ENCODE measurements at regions not wholly inside any gene's neighbourhood (a gene's known extent, or its start where the extent isn't known, plus 50 kb on each side); places are given as distances from the start of the nearest gene placed in this dataset.
A peak's percentile ranks its signal among the peaks of the same experiment; 100 is the strongest.
"Not testable (repeated sequence)": the region's sequence is repeated elsewhere in the genome, so short reads cannot be mapped to it uniquely, and the experiment has no call there.

- H3K27me3 ChIP-seq (ENCODE audit: insufficient read depth, low read length): no peaks in the 10 kb centered on the region
- no peak overlapping the region for H3K4me3 ChIP-seq (ENCODE audit: low read length)
- no peak overlapping the region for H3K27ac ChIP-seq (ENCODE audit: low read length)
- H3K36me3 ChIP-seq (ENCODE audit: insufficient read depth, low read depth, low read length): no peaks in the 10 kb centered on the region
- H3K9ac ChIP-seq (ENCODE audit: low read depth, low read length): no peak overlapping the region
- H3K4me1 ChIP-seq (ENCODE audit: insufficient read depth, low read length): peaks cover 13% of the 10 kb centered on the region; the same call in 1 of the 2 replicates
- H3K9me3 ChIP-seq (ENCODE audit: insufficient read depth, low read depth, low read length): no peaks in the 10 kb centered on the region
These were observed 1187.7 kb downstream of the OTOL1 start for GRCh38 chr3:162684260-162684659.

GRCh38 chr3:162699291-162699690 is 1202.7 kb downstream of the OTOL1 start:
- Histone ChIP-seq H3K36me3 (ENCODE audit: insufficient read depth, low read depth, low read length) (no peaks in the 10 kb centered on the region), H3K4me1 (ENCODE audit: insufficient read depth, low read length) (no peaks in the 10 kb centered on the region), H3K4me3 (ENCODE audit: low read length) (no peak overlapping the region), H3K9ac (ENCODE audit: low read depth, low read length) (no peak overlapping the region), H3K9me3 (ENCODE audit: insufficient read depth, low read depth, low read length) (no peaks in the 10 kb centered on the region), H3K27ac (ENCODE audit: low read length) (no peak overlapping the region), H3K27me3 (ENCODE audit: insufficient read depth, low read length) (no peaks in the 10 kb centered on the region)

GRCh38 chr3:162701211-162701610 is 1204.6 kb downstream of the OTOL1 start:
- H3K27me3 ChIP-seq (ENCODE audit: insufficient read depth, low read length): no peaks in the 10 kb centered on the region

DNA sequence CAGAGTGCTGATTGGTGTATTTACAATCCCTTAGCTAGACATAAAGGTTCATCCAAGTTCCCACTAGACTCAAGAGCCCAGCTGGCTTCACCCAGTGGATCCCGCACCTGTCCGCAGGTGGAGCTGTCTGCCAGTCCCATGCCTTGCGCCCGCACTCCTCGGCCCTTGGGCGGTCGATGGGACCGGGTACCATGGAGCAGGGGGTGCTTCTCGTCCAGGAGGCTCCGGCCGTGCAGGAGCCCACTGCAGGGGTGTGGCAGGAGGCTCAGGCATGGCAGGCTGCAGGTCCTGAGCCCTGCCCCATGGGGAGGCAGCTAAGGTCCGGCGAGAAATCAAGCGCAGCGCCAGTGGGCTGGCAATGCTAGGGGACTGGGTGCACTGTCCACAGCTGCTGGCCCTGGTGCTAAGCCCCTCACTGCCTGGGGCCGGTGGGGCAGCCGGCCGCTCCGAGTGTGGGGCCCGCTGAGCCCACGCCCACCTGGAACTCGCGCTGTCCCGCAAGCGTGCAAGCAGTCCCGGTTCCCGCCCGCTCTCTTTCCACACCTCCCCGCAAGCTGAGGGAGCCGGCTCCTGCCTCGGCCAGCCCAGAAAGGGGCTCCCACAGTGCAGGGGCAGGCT is 1206.3 kb downstream of the OTOL1 start:
- H3K4me1 ChIP-seq (ENCODE audit: insufficient read depth, low read length): peaks cover 2% of the 10 kb centered on the region; the same call in 1 of the 2 replicates
- no peaks in the 10 kb centered on the region for H3K9me3 ChIP-seq (ENCODE audit: insufficient read depth, low read depth, low read length)
- no peak overlapping the region for H3K4me3 ChIP-seq (ENCODE audit: low read length)
- H3K27ac ChIP-seq (ENCODE audit: low read length): no peak overlapping the region
- H3K9ac ChIP-seq (ENCODE audit: low read depth, low read length): no peak overlapping the region
- H3K36me3 ChIP-seq (ENCODE audit: insufficient read depth, low read depth, low read length): no peaks in the 10 kb centered on the region
- H3K27me3 ChIP-seq (ENCODE audit: insufficient read depth, low read length): no peaks in the 10 kb centered on the region

More at GRCh38 chr3:162701211-162701610, 1204.6 kb downstream of the OTOL1 start:
- H3K9me3 ChIP-seq (ENCODE audit: insufficient read depth, low read depth, low read length): no peaks in the 10 kb centered on the region
- no peaks in the 10 kb centered on the region for H3K4me1 ChIP-seq (ENCODE audit: insufficient read depth, low read length)
- H3K4me3 ChIP-seq (ENCODE audit: low read length): no peak overlapping the region
- H3K9ac ChIP-seq (ENCODE audit: low read depth, low read length): no peak overlapping the region
- no peaks in the 10 kb centered on the region for H3K36me3 ChIP-seq (ENCODE audit: insufficient read depth, low read depth, low read length)
- no peak overlapping the region for H3K27ac ChIP-seq (ENCODE audit: low read length)

DNA sequence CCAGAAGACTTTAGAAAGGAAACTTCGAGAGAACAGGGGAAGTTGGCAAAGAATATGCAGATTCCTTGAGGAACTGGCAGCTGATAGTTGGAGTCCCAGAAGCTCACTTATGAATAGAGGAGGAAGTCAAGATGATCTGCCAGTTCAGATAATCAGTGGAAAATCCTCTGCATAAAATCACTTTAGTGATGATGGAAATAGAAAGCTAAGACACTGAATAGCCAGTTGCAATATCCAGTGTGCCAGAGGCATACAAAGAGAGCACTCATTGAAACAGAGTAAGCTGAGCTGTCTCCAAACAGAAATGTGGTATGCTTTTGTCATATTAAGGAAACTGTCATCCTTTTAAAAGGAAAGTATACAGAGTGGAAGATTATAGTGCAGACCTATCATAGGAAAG is 1207.6 kb downstream of the OTOL1 start:
- Histone ChIP-seq H3K4me1 (ENCODE audit: insufficient read depth, low read length) (peaks cover 2% of the 10 kb centered on the region; the same call in 1 of the 2 replicates), H3K9ac (ENCODE audit: low read depth, low read length) (no peak overlapping the region), H3K27me3 (ENCODE audit: insufficient read depth, low read length) (no peaks in the 10 kb centered on the region), H3K27ac (ENCODE audit: low read length) (no peak overlapping the region), H3K36me3 (ENCODE audit: insufficient read depth, low read depth, low read length) (no peaks in the 10 kb centered on the region), H3K9me3 (ENCODE audit: insufficient read depth, low read depth, low read length) (no peaks in the 10 kb centered on the region), H3K4me3 (ENCODE audit: low read length) (no peak overlapping the region)

GRCh38 chr3:162704799-162705385 is 1208.3 kb downstream of the OTOL1 start:
- Histone ChIP-seq H3K9me3 (ENCODE audit: insufficient read depth, low read depth, low read length) (no peaks in the 10 kb centered on the region), H3K4me3 (ENCODE audit: low read length) (no peak overlapping the region), H3K4me1 (ENCODE audit: insufficient read depth, low read length) (peaks cover 2% of the 10 kb centered on the region; the same call in 1 of the 2 replicates), H3K27ac (ENCODE audit: low read length) (no peak overlapping the region), H3K9ac (ENCODE audit: low read depth, low read length) (no peak overlapping the region), H3K27me3 (ENCODE audit: insufficient read depth, low read length) (no peaks in the 10 kb centered on the region), H3K36me3 (ENCODE audit: insufficient read depth, low read depth, low read length) (no peaks in the 10 kb centered on the region)

- not testable (repeated sequence) for H3K27me3 ChIP-seq (ENCODE audit: insufficient read depth, low read length); H3K36me3 ChIP-seq (ENCODE audit: insufficient read depth, low read depth, low read length); H3K4me1 ChIP-seq (ENCODE audit: insufficient read depth, low read length); H3K27ac ChIP-seq (ENCODE audit: low read length); H3K4me3 ChIP-seq (ENCODE audit: low read length); H3K9ac ChIP-seq (ENCODE audit: low read depth, low read length); H3K9me3 ChIP-seq (ENCODE audit: insufficient read depth, low read depth, low read length)
These were observed 1211.8 kb downstream of the OTOL1 start for GRCh38 chr3:162708394-162708793.

DNA sequence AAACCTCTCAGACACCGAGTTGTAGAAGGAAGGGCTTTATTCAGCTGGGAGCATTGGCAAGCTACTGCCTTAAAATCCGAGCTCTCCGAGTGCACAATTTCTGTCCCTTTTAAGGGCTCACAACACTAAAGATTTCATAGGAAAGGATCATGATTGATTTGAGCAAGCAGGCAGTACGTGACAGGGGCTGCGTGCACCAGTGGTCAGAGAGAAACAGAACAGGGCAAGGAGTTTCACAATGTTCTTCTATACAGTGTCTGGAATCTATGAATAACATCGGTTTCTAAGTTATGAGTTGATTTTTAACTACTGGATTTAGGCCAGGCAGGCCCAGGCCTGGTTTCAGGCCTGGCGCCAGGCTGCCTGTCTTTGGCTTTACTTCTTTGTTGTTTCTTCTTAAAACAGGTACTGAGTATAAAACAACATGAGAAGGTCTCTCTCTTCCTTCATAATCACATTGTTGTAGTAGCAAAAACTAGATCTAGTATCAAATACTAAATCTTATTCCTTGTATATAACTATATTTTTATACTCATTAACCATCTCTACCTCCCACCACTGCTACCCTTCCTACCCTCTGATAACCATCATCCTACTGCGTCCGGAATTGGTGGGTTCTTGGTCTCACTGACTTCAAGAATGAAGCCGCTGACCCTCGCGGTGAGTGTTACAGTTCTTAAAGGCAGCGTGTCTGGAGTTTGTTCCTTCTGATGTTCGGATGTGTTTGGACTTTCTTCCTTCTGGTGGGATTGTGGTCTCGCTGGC is 1212.5 kb downstream of the OTOL1 start:
- not testable (repeated sequence) for H3K27me3 ChIP-seq (ENCODE audit: insufficient read depth, low read length); H3K4me3 ChIP-seq (ENCODE audit: low read length); H3K9ac ChIP-seq (ENCODE audit: low read depth, low read length); H3K4me1 ChIP-seq (ENCODE audit: insufficient read depth, low read length); H3K27ac ChIP-seq (ENCODE audit: low read length); H3K9me3 ChIP-seq (ENCODE audit: insufficient read depth, low read depth, low read length); H3K36me3 ChIP-seq (ENCODE audit: insufficient read depth, low read depth, low read length)

GRCh38 chr3:162710332-162711112 is 1213.9 kb downstream of the OTOL1 start:
- H3K27me3 ChIP-seq (ENCODE audit: insufficient read depth, low read length): no peaks in the 10 kb centered on the region
- H3K9me3 ChIP-seq (ENCODE audit: insufficient read depth, low read depth, low read length): no peaks in the 10 kb centered on the region
- H3K27ac ChIP-seq (ENCODE audit: low read length): no peak overlapping the region
- peaks cover 2% of the 10 kb centered on the region; the same call in 1 of the 2 replicates for H3K4me1 ChIP-seq (ENCODE audit: insufficient read depth, low read length)
- H3K36me3 ChIP-seq (ENCODE audit: insufficient read depth, low read depth, low read length): no peaks in the 10 kb centered on the region
- H3K9ac ChIP-seq (ENCODE audit: low read depth, low read length): no peak overlapping the region
- no peak overlapping the region for H3K4me3 ChIP-seq (ENCODE audit: low read length)

DNA sequence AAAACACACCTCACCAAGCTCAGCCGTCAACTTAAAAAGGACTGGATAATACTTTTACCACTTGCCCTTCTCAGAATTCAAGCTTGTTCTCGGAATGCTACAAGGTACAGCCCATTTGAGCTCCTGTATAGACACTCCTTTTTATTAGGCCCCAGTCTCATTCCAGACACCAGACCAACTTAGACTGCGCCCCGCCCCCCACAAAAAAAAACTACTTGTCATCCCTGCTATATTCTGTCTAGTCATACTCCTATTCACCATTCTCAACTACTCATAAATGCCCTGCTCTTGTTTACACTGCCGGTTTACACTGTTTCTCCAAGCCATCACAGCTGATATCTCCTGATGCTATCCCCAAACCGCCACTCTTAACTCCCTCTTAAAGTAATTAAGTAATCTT is 1220.5 kb downstream of the OTOL1 start:
- not testable (repeated sequence) for H3K4me3 ChIP-seq (ENCODE audit: low read length); H3K9ac ChIP-seq (ENCODE audit: low read depth, low read length); H3K9me3 ChIP-seq (ENCODE audit: insufficient read depth, low read depth, low read length); H3K27me3 ChIP-seq (ENCODE audit: insufficient read depth, low read length); H3K36me3 ChIP-seq (ENCODE audit: insufficient read depth, low read depth, low read length); H3K27ac ChIP-seq (ENCODE audit: low read length)
- peaks cover 33% of the 10 kb centered on the region for H3K4me1 ChIP-seq (ENCODE audit: insufficient read depth, low read length)

GRCh38 chr3:162718697-162719096 is 1222.1 kb downstream of the OTOL1 start:
- H3K27me3 ChIP-seq (ENCODE audit: insufficient read depth, low read length): no peaks in the 10 kb centered on the region
- no peak overlapping the region for H3K27ac ChIP-seq (ENCODE audit: low read length)
- peak overlapping the region; percentile 36; the same call in 1 of the 2 replicates for H3K9ac ChIP-seq (ENCODE audit: low read depth, low read length)
- H3K4me3 ChIP-seq (ENCODE audit: low read length): no peak overlapping the region
- H3K9me3 ChIP-seq (ENCODE audit: insufficient read depth, low read depth, low read length): no peaks in the 10 kb centered on the region
- no peaks in the 10 kb centered on the region for H3K36me3 ChIP-seq (ENCODE audit: insufficient read depth, low read depth, low read length)
- peaks cover 36% of the 10 kb centered on the region for H3K4me1 ChIP-seq (ENCODE audit: insufficient read depth, low read length)
